Activated CD8-positive, alpha-beta memory T cell treated with anti-CD3 and anti-CD28 coated beads for 36 hours (primary cell): ENCODE measurements at regions not wholly inside any gene's neighbourhood (a gene's known extent, or its start where the extent isn't known, plus 50 kb on each side); places are given as distances from the start of the nearest gene placed in this dataset.
"Not testable (repeated sequence)": the region's sequence is repeated elsewhere in the genome, so short reads cannot be mapped to it uniquely, and the experiment has no call there.

Experiments
- CTCF ChIA-PET: fragments of 350-600 bp; sonication (Branson Sonifier 250); formaldehyde crosslinking; loops from one replicate; lab custom pipeline; 2021; ENCODE audit warnings: antibody characterized with exemption; lab: Charles Lee
- POLR2A ChIA-PET: fragments of 350-600 bp; sonication (Branson Sonifier 250); formaldehyde crosslinking; loops from one replicate; lab custom pipeline; 2021; ENCODE audit warnings: antibody characterized with exemption; lab: Charles Lee

DNA sequence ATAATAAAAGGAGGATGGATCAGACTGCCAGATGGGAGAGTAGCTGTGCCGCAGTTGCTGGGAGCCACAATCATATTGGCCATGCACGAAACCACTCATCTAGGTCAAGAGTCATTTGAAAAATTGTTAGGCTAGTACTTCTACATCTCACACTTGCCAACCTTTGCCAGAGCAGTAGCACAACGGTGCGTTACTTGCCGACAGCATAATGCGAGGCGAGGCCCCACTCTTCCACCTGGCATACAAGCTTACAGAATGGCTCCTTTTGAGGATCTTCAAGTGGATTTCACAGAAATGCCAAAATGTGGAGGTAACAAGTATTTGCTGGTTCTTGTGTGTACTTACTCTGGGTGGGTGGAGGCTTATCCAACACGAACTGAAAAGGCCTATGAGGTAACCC, 268.3 kb upstream of the ATXN7L3B start:
- POLR2A ChIA-PET, CTCF ChIA-PET: not testable (repeated sequence)

GRCh38 chr12:74280156-74280655, 257.4 kb upstream of the ATXN7L3B start:
- ChIA-PET CTCF (no interaction called here), POLR2A (no interaction called here)

GRCh38 chr12:74281401-74282180, 256.0 kb upstream of the ATXN7L3B start:
- POLR2A ChIA-PET, CTCF ChIA-PET: not testable (repeated sequence)

GRCh38 chr12:74283646-74284045, 254.0 kb upstream of the ATXN7L3B start:
- ChIA-PET CTCF (no interaction called here), POLR2A (no interaction called here)

- CTCF ChIA-PET: no interaction called here
Measured at GRCh38 chr12:74285773-74286172, 251.9 kb upstream of the ATXN7L3B start.

GRCh38 chr12:74286254-74286653, 251.4 kb upstream of the ATXN7L3B start:
- CTCF ChIA-PET: no interaction called here
- POLR2A ChIA-PET: no interaction called here

More at GRCh38 chr12:74285773-74286172, 251.9 kb upstream of the ATXN7L3B start:
- POLR2A ChIA-PET: no interaction called here

GRCh38 chr12:74292351-74293194, 245.1 kb upstream of the ATXN7L3B start:
- ChIA-PET CTCF (no interaction called here), POLR2A (no interaction called here)

GRCh38 chr12:74293689-74294131, 243.9 kb upstream of the ATXN7L3B start:
- CTCF ChIA-PET: no interaction called here
- POLR2A ChIA-PET: no interaction called here

GRCh38 chr12:74317078-74317601, 220.5 kb upstream of the ATXN7L3B start:
- POLR2A ChIA-PET: no interaction called here
- CTCF ChIA-PET: no interaction called here

DNA sequence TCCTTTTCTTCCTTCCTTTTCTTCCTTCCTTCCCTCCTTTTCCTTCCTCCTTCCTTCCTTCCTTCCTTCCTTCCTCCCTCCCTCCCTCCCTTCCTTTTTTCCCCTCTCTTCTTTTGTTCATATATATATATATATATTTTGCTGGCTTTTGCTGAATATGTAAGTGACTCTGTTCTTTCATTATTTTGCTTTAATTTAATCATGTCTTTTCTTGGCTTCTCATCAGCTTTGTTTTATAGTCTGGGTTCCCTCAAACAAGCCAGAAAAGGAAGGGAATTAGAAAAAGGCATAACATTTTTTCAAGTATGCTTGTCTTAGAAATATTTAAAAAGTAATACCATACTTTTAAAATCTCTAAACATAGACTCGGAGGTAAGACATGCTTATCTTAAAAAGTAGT, 219.9 kb upstream of the ATXN7L3B start:
- CTCF ChIA-PET: no interaction called here
- POLR2A ChIA-PET: no interaction called here

- POLR2A ChIA-PET: no interaction called here
- CTCF ChIA-PET: no interaction called here
Measured at GRCh38 chr12:74319886-74320285, 217.7 kb upstream of the ATXN7L3B start.

- CTCF ChIA-PET: no interaction called here
- POLR2A ChIA-PET: no interaction called here
Measured at GRCh38 chr12:74321381-74321780, 216.3 kb upstream of the ATXN7L3B start.

DNA sequence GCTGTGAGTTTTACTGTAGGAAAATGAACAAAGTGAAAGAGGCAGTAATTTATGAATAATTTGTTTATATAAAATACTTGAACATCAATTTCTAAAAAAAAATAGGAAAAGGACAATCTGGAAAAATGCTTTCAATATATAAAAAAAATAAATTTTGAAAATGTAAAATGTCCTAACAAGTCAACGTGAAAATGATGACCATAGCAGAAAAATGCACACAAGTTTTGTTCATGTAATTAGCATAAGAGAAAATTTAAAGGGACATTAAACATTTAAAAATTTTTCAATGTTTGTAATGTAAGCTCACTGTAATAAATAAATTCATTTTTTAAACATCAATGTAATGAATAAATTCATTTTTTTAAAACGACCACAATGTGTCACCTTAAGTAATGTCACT, 214.8 kb upstream of the ATXN7L3B start:
- POLR2A ChIA-PET: no interaction called here
- CTCF ChIA-PET: no interaction called here

DNA sequence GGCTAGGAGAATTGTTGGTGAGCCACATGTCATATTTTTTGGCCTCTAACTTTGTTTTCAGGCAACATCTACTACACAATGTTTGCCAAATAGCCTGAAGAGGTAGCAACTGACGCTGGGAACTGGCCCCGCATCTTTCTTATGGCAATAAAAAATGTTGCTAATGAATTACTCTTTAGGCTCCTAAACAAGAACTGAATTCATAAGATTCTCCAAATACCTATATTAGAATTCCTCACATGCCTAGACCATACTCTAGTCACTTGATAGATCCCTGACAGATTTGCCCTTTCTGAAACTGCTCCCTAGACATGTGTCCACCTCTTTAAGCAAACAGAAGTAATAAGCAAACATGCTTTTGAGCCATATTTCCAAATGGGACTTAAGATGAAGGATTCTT, 209.0 kb upstream of the ATXN7L3B start:
- ChIA-PET CTCF (no interaction called here), POLR2A (no interaction called here)

DNA sequence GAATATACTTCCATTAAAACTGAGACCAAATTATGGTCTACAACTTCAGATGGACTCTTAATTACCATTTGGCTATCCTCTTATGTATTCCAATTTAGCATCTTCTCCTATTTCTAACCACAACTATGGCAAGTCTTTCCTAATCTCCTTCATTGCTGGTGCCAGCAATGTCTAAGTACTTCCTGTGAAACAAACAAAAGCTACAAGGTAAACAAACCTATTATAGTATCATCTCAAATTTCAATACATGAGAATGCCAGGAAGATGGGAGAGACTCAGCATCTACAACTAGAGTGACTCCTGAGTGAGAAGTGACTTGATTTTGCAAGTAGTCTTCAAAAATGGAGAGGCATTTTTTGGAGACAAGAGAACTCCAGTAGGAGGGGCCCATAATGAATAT, 202.9 kb upstream of the ATXN7L3B start:
- POLR2A ChIA-PET: no interaction called here
- CTCF ChIA-PET: no interaction called here

DNA sequence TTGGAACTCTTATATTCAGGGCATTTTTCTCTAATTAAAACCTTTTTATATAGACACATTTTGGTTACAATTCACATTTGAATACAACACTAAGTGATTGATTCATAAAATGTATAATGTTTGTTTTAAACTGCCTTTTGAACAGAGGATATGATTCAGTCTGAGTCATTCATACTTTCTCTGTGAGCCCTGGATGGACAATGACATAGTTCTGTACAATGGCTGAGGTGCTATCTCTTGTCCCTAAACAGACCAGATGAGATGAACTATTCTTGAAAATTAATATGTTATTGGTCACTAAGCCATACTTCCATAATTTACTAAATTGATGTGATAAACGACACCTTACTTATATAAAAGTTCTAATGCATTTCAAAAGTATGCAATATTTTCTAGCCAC, 199.7 kb upstream of the ATXN7L3B start:
- ChIA-PET POLR2A (no interaction called here), CTCF (no interaction called here)

GRCh38 chr12:74339211-74339610, 198.4 kb upstream of the ATXN7L3B start:
- ChIA-PET POLR2A (no interaction called here), CTCF (no interaction called here)

DNA sequence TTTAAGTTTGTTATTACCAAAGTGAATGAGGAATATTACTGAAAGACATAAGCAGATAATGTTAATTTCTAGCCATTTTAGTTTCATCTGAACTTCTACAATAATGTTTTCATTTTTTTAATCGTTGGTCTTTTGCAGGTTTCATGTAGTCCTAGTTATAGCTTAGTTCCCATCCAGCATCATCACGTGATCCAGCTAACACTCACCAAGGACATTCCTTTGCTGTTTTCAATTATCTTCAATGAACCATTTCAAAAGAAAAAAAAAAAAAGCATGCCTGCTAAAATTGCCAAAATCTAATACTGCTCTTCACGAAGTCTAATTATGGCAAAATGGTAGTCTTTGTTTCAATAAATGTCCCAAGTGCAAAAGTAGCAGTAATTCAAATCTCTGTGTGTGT, 187.7 kb upstream of the ATXN7L3B start:
- POLR2A ChIA-PET: no interaction called here
- CTCF ChIA-PET: no interaction called here

GRCh38 chr12:74365178-74365964, 172.3 kb upstream of the ATXN7L3B start:
- ChIA-PET POLR2A (no interaction called here), CTCF (no interaction called here)
